Erythroblast (primary cell): ENCODE measurements at regions not wholly inside any gene's neighbourhood (a gene's known extent, or its start where the extent isn't known, plus 50 kb on each side); places are given as distances from the start of the nearest gene placed in this dataset.
"Not testable (repeated sequence)": the region's sequence is repeated elsewhere in the genome, so short reads cannot be mapped to it uniquely, and the experiment has no call there.

Experiments used
- DNase-seq, 2 experiments: peaks; one replicate each; lab custom pipeline; 2025; lab: John Stamatoyannopoulos, UW
- GATA1 ChIP-seq: IDR thresholded peaks from 2 replicates; pipeline ENCODE4 v1.6.1; 2011; ENCODE audit warnings: low read depth, mild to moderate bottlenecking, control low read depth, low read length, moderate library complexity
- POLR2A ChIP-seq: IDR thresholded peaks from 2 replicates; pipeline ENCODE4 v1.6.1; 2011; ENCODE audit warnings: mild to moderate bottlenecking, low read length

DNA sequence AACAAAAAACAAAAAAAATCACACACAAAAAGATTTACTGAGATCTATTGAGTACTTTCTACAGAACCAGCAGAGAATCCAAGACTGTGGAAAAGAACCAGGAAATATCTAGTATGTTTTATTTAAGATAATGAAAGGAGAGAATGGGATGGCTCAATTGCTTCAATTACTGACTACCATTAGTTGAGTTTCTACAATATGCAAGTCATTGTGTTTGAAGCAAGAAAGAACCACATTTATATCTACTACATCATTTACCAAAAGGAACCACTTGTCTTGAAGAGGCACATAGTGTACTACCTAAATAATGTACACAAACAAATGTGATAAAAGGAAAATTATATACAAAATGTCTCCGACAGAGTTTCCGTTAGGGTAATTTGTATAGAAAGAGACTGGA is 325.9 kb upstream of the TNC start:
- no peak for TF ChIP-seq GATA1
- TF ChIP-seq POLR2A: no peak
- DNase-seq: no peak

DNA sequence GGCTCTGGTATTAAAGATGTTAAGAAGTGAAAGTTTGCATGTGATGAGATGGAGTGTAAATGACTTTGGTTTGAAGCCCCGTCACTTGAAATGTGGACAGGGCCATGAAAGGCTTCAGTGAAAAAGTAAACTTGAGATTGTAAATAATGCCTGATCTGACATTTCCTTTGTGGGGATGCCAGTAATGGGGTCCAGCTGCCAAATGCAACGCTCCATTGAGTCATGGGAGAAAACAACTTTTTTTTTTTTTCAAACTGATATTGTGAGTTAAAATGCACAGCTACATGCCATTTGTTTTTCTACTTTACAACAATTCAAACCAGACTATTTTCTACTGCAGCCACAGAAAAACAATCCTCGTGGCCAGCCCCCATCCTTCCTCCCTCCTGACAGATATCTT is 327.0 kb upstream of the TNC start:
- DNase-seq: no peak

DNA sequence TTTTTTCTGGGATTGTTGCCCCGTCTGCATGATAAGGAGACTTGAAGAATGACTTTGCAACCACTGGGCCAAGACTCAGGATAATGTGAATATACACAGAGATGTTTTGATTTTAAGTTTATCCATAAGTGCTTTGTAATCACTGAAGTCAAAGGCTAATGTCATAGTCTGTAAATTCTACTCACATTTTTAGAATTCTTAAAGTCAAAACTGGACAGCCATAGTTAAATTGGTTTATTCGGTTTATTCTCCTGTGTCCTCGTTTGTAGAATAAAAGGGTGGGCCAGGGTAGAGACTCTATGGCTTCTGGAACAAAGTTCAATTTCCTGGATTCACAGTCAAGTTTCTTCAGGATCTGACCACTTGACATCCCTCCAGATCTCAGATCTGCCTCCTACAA is 327.7 kb upstream of the TNC start:
- TF ChIP-seq POLR2A: no peak
- TF ChIP-seq GATA1: no peak

More for the DNA sequence above, 327.0 kb upstream of the TNC start:
- TF ChIP-seq GATA1 (no peak), POLR2A (no peak)

DNA sequence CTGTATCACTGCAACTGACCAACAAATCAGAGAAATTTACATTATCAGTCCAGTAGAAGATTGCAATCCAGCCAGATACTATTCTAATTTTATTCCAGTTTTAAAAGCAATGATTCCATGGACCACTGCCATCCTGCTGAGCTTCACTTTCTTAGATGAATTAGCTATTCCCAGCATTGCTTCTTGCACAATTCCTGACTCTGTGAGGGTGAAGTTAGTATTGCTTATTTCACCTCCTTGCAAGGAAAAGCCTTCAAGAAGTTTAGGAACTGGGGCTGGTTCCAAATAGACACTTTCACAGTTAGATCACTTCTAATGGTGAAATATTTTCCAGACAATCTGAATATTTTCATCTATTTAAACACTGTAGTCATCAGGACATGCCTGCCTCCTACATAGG is 338.6 kb upstream of the TNC start:
- no peak for DNase-seq
- no peak for TF ChIP-seq GATA1
- no peak for TF ChIP-seq POLR2A

More for the DNA sequence above, 327.7 kb upstream of the TNC start:
- no peak for DNase-seq

DNA sequence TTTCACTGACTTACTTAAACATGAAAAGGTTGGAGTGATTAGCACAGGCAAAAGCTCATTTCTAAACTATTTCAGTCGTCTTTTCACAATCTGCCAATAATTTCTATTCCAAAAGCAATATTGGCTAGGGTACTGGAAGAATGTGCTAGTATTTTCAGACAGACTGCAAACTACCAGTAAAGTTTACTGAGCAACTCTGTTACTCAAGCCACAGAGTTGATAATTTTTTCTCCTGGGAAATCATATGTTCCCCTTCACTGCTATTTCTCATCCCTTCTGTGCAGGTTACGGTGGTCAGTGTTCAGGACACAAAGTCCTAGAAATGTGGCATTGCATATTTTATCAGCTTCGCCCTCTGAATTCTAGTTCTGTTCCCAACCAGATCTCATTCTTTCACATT is 343.3 kb upstream of the TNC start:
- TF ChIP-seq POLR2A (no peak), GATA1 (no peak)
- no peak for DNase-seq

DNA sequence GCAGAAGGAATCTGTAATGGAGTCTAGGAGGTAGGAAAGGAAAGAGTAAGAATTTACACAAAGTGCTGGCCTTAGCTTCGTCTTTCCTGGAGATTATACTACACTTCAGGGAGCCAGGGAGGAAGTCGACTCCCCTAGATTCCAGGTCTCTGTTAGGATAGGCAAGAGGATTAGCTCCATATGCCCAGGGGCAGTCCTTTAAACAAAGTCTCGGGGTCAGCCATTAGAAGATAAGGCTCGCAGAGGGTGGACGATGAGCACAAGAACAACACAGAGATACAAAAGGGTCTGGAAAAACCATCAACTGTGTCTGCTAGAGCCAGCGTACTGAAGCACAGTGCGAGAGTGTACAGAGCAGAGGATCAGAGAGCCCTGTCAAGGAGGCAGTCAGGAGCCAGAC is 344.7 kb upstream of the TNC start:
- TF ChIP-seq GATA1 (no peak), POLR2A (no peak)
- DNase-seq: no peak

DNA sequence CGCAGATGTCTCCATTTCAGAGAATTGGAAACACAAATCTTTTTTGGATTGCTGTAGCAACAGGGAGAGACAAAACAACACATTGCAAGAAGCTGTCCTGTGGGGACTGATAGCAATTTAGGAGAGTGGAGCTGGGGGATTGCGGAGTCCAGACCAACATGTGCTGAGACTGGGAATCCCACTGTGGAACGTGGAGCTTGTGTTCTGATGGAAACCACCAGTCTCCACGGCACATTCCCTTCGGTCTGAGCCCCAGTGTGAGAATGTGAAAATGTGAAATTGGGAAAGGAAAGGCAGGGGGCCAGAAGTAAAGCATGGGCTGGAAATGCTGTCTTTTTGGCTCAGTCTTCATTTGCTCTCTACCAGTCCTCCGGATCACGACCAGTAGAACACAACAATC is 348.8 kb upstream of the TNC start:
- no peak for DNase-seq

DNA sequence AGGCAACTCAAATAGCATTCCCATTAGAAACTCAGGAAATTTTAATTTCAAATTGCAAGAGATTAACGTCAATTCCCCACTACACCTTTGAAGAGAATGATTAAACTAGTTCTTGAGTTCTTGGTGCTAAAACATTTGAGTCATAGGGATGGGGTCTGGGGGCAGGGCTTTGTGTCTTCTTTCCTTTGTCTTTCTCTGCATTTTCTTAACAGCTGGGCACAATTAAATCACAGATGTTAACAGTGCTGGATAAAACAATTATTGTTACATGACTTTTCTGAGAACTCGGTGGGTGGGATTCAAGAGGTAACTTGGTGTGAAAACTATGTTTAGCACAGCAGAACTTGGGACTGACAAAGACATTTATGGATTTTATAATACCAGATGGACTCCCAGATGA is 351.9 kb upstream of the TNC start:
- no peak for TF ChIP-seq GATA1
- no peak for TF ChIP-seq POLR2A
- DNase-seq: no peak

More for the DNA sequence above, 348.8 kb upstream of the TNC start:
- TF ChIP-seq POLR2A (no peak), GATA1 (no peak)

DNA sequence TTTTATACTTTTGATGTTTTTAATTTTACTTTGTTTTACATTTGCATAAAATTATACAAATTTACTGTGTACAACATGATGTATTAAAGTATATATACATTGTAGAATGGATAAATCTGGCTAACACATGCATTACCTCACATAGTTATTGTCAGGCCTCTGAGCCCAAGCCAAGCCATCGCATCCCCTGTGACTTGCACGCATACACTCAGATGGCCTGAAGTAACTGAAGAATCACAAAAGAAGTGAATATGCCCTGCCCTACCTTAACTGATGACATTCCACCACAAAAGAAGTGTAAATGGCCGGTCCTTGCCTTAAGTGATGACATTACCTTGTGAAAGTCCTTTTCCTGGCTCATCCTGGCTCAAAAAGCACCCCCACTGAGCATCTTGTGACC is 355.1 kb upstream of the TNC start:
- not testable (repeated sequence) for DNase-seq

DNA sequence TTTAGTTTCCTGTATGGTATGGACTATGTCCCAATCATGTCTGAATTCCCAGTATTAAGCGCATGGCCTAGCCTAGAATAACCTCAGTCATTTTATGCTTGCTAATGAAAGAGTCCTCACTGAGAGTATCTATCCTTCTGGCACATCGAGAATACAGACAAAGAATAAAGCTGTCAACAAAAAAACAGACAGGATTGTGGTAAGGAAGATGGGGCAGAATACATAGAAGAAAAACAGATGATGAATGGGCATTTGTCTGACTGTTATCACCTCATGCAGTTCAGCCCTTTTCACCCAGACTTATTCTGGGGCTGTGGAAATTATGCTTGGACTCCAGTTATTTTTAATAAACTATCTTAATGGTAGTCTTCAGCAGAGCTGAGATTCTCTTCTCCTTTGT is 363.8 kb upstream of the TNC start:
- no peak for DNase-seq
- TF ChIP-seq POLR2A: no peak
- no peak for TF ChIP-seq GATA1

DNA sequence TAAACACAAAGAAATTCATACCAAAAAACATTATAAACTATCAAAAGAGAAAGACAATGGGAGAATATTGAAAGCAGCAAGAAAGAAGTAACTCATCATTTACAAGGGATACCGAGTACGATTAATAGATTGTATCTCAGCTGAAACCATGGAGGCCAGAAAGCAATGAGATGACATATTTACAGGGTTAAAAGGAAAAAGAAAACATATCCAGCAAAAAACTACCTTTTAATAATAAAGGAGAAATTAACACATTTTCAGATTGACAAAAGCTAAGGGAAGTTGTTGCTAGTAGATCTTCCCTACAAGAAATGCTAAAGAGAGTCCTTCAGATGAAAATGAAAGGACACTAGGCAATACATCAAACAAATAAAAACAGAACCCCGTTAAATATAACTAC is 364.8 kb upstream of the TNC start:
- no peak for TF ChIP-seq POLR2A
- TF ChIP-seq GATA1: no peak
- no peak for DNase-seq

DNA sequence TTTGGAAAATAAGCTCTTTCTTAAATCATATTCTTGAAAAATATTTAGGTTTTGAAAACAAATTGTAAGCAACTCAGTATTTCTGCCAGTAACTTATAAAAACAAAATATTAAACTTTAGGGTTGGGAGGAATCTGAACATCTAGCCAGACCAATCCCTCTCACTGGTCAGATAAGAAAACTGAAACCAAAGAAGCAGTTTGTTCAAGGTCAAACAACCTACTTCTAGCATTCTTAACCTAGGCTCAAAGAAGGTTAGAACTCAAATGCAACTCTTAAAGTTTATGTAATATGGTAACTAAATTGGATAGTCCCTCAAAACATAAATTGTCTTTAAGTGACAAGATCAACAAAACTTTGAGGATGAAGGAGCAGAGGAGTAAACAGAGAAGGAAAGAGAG is 374.9 kb upstream of the TNC start:
- DNase-seq: no peak
- TF ChIP-seq POLR2A (no peak), GATA1 (no peak)

DNA sequence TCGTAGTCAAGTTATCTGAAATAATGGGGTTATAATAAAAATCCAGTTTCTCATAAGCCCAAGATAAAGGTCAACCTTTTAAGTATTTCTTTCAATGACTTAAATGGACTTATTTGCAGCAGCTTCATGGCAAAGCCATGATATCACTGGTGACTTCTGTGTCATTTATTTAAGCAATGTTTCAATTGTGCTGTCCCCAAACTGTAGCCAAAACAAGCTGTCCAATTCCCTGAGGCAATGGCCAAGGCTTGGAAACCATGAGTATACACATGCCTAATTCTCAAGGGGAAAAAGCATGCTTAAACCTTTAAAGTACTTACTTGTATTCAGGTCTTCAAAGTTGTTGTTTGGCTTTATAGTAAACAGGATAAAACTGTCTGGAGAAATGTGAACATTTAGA is 376.4 kb upstream of the TNC start:
- TF ChIP-seq GATA1 (no peak), POLR2A (no peak)
- DNase-seq: no peak

DNA sequence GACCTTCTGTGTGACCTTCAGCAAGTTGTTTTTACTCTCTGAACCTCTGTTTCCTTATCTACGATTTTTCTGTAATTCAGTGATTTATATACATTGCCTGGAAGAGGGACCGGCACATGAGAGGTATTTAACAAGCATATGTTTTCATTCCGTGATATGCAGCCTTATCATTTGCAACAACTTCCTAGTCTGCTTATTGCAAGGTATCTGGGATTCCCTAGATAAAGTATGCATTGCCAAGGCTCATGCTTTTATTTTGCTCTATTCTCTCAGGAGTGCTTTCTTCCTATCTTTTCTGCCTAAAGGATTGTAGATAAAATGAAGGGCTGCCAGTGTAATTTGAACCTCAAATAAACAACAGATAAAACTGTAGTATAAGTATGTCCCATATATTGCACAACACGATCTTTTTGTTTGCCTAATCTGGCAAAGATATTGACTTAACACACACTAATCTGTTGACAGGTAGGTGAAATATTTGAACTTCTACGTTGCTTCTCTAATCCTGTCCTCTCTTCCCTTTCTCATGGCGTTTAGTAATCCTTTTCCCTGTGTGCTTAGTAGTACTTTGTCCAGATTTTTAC is 377.2 kb upstream of the TNC start:
- no peak for DNase-seq

DNA sequence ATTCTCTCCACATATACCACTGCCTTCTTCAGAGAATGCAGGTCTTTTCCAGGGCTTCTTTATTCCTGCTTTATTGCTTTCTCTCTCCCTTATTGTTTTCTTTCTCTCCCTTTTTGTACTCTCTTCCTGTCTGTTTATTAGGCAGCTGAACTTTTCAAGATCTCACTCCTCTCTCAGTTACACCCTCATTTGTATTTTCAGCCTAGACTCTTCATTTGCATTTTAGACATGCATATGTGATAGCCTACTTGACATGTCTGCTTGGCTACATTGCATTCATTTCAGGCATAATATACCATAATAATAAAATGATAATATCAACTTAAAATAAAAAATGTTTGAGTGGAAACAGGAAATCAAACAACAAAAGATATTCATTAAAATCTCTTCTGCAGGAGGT is 377.9 kb upstream of the TNC start:
- TF ChIP-seq GATA1 (no peak), POLR2A (no peak)
- DNase-seq: no peak

More for the DNA sequence above, 377.2 kb upstream of the TNC start:
- no peak for TF ChIP-seq POLR2A
- TF ChIP-seq GATA1: no peak
